Trophoblast cell (in vitro differentiated cells and primary cell): ENCODE measurements at regions not wholly inside any gene's neighbourhood (a gene's known extent, or its start where the extent isn't known, plus 50 kb on each side); places are given as distances from the start of the nearest gene placed in this dataset.

ENCODE experiments used
- DNase-seq, 2 donors: peaks; one replicate each; pipeline ENCODE4 v3.0.0-alpha.2; 2016
- H2AFZ ChIP-seq: 2 replicates; pipeline ENCODE4 v1.6.1; 2013; ENCODE audit warnings: low read length, moderate library complexity, mild to moderate bottlenecking; ENCODE audit not compliant: insufficient read depth, poor library complexity
- H2AK5ac ChIP-seq: 2 replicates; pipeline ENCODE4 v1.6.1; 2013; ENCODE audit warnings: mild to moderate bottlenecking, low read length
- H2BK120ac ChIP-seq: 2 replicates; pipeline ENCODE4 v1.6.1; 2013; ENCODE audit warnings: low read length, mild to moderate bottlenecking, moderate library complexity; ENCODE audit not compliant: insufficient read depth, poor library complexity
- H2BK12ac ChIP-seq: 2 replicates; pipeline ENCODE4 v1.6.1; 2013; ENCODE audit warnings: mild to moderate bottlenecking, low read length, moderate library complexity
- H2BK5ac ChIP-seq: 2 replicates; pipeline ENCODE4 v1.6.1; 2013; ENCODE audit warnings: low read length, low read depth, moderate library complexity, mild to moderate bottlenecking; ENCODE audit not compliant: poor library complexity
- H3K14ac ChIP-seq: 2 replicates; pipeline ENCODE4 v1.6.1; 2013; ENCODE audit warnings: mild to moderate bottlenecking, low read length
- H3K18ac ChIP-seq: 2 replicates; pipeline ENCODE4 v1.6.1; 2013; ENCODE audit warnings: mild to moderate bottlenecking, low read length
- H3K23ac ChIP-seq: 2 replicates; pipeline ENCODE4 v1.6.1; 2013; ENCODE audit warnings: low read length
- H3K27ac ChIP-seq: 2 replicates; pipeline ENCODE4 v1.5.1; 2013; ENCODE audit warnings: low read depth, mild to moderate bottlenecking, inconsistent platforms, low read length, moderate library complexity
- H3K27me3 ChIP-seq: 2 replicates; pipeline ENCODE4 v1.6.1; 2013; ENCODE audit warnings: inconsistent platforms, mild to moderate bottlenecking, low read length, moderate library complexity; ENCODE audit not compliant: insufficient read depth
- H3K36me3 ChIP-seq, 2 experiments: 1 replicate in 1 of 2; 2 replicates in 1 of 2; pipeline ENCODE4 v1.6.1; 2013; ENCODE audit warnings: low read length in 2 of 2, mild to moderate bottlenecking in 2 of 2, moderate library complexity in 1 of 2; ENCODE audit not compliant: insufficient read depth in 2 of 2, control insufficient read depth in 1 of 2
- H3K4ac ChIP-seq: 2 replicates; pipeline ENCODE4 v1.6.1; 2013; ENCODE audit warnings: low read depth, mild to moderate bottlenecking, low read length, moderate library complexity
- H3K4me1 ChIP-seq, 2 experiments: 1 replicate in 1 of 2; 2 replicates in 1 of 2; pipeline ENCODE4 v1.6.1; 2013; ENCODE audit warnings: low read length in 2 of 2, mild to moderate bottlenecking in 2 of 2, moderate library complexity in 1 of 2; ENCODE audit not compliant: insufficient read depth in 2 of 2, control insufficient read depth in 1 of 2
- H3K4me2 ChIP-seq: 2 replicates; pipeline ENCODE4 v1.6.1; 2013; ENCODE audit warnings: inconsistent platforms, mild to moderate bottlenecking, low read length, moderate library complexity
- H3K4me3 ChIP-seq: 2 replicates; pipeline ENCODE4 v1.5.1; 2013; ENCODE audit warnings: mild to moderate bottlenecking, low read depth, low read length, inconsistent platforms
- H3K79me1 ChIP-seq: one replicate; pipeline ENCODE4 v1.6.1; 2013; ENCODE audit warnings: low read length
- H3K79me2 ChIP-seq: 2 replicates; pipeline ENCODE4 v1.6.1; 2013; ENCODE audit warnings: low read length, mild to moderate bottlenecking; ENCODE audit not compliant: control insufficient read depth, insufficient read depth, poor library complexity
- H3K9ac ChIP-seq: 2 replicates; pipeline ENCODE4 v1.6.1; 2013; ENCODE audit warnings: mild to moderate bottlenecking, low read length
- H3K9me3 ChIP-seq: 2 replicates; pipeline ENCODE4 v1.6.1; 2013; ENCODE audit warnings: low read depth, mild to moderate bottlenecking, control low read depth, inconsistent platforms, low read length; ENCODE audit not compliant: insufficient read depth
- H4K12ac ChIP-seq: 2 replicates; pipeline ENCODE4 v1.6.1; 2013; ENCODE audit warnings: low read depth, mild to moderate bottlenecking, low read length, moderate library complexity
- H4K8ac ChIP-seq: 2 replicates; pipeline ENCODE4 v1.6.1; 2013; ENCODE audit warnings: low read depth, mild to moderate bottlenecking, low read length, moderate library complexity
- H4K91ac ChIP-seq: one replicate; pipeline ENCODE4 v1.6.1; 2013; ENCODE audit warnings: low read depth, mild to moderate bottlenecking, low read length, moderate library complexity
- WGBS: extraction: QIAGEN DNeasy Blood & Tissue Kit; methylation state at CpG from one replicate; pipeline ENCODE4 v1.1.7; 2013; ENCODE audit warnings: missing lambda C conversion rate; ENCODE audit not compliant: insufficient read length, insufficient coverage; ENCODE audit errors: extremely low coverage; 5-methylcytosine and 5-hydroxymethylcytosine counted together

- Histone ChIP-seq H4K8ac (no peak overlapping the region), H3K79me2 (no peaks in the 10 kb centered on the region), H3K27me3 (no peaks in the 10 kb centered on the region), H2BK5ac (no peak overlapping the region), H3K9ac (no peak overlapping the region), H4K91ac (no peak overlapping the region), H2AK5ac (no peak overlapping the region), H2BK120ac (no peak overlapping the region), H3K9me3 (no peaks in the 10 kb centered on the region), H3K79me1 (no peaks in the 10 kb centered on the region), H4K12ac (no peak overlapping the region), H3K4me3 (no peak overlapping the region), H3K4me2 (no peak overlapping the region), H3K4ac (no peak overlapping the region), H2BK12ac (no peak overlapping the region), H3K18ac (no peak overlapping the region), H3K4me1 (no peaks in the 10 kb centered on the region), H3K27ac (no peak overlapping the region), H3K36me3 (no peaks in the 10 kb centered on the region), H3K14ac (no peak overlapping the region), H3K23ac (no peak overlapping the region), H2AFZ (no peak overlapping the region)
- DNase-seq = no peak
- no CpG with 5 or more reads among the region's 1 CpG for WGBS
These were observed 56.4 kb upstream of the PLPP4 start for GRCh38 chr10:120400601-120401000.

DNA sequence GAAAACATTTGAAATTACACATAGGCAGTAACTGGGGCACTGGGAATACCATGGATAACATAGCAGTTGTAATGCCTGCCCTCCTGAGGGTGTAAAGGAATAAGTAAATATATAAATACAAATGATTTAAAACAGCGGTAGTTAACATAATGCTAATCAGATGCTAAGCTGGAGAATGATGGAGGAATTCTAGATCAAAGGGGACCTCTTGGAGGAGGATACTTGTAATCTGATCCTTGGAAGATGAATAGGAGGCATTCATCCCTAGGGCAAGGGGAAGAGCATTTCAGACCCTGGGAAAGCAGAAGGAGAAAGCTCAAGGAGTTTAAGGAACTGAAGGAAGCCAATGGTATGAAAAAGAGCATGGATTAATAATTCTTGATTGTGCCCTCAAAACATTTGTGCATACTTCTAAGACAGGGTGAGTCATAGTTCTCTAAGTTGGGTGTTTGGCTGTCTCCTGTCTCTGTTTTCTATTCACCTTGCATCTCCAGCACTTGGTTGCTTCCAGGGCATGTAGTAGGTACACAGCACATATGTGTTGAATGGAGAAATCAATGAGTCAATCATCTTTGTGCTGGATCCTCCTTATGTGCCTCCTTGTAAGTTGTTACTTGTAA is 54.8 kb upstream of the PLPP4 start:
- WGBS = no CpG with 5 or more reads among the region's 1 CpG
- no peak overlapping the region for H2BK120ac ChIP-seq
- H3K18ac ChIP-seq = no peak overlapping the region
- no peak overlapping the region for H4K8ac ChIP-seq
- H3K79me2 ChIP-seq = no peaks in the 10 kb centered on the region
- no peak overlapping the region for H3K14ac ChIP-seq
- H2AFZ ChIP-seq = no peak overlapping the region
- no peak overlapping the region for H2BK12ac ChIP-seq
- no peak overlapping the region for H3K4me3 ChIP-seq
- H3K4ac ChIP-seq = no peak overlapping the region
- H4K12ac ChIP-seq = no peak overlapping the region
- H2AK5ac ChIP-seq = no peak overlapping the region
- H3K79me1 ChIP-seq = no peaks in the 10 kb centered on the region
- H3K27ac ChIP-seq = no peak overlapping the region
- DNase-seq = no peak
- no peak overlapping the region for H3K23ac ChIP-seq
- no peak overlapping the region for H3K9ac ChIP-seq
- no peaks in the 10 kb centered on the region for H3K27me3 ChIP-seq
- no peak overlapping the region for H2BK5ac ChIP-seq
- H3K9me3 ChIP-seq = no peaks in the 10 kb centered on the region
- H3K4me1 ChIP-seq = no peaks in the 10 kb centered on the region
- no peaks in the 10 kb centered on the region for H3K36me3 ChIP-seq
- no peak overlapping the region for H4K91ac ChIP-seq
- H3K4me2 ChIP-seq = no peak overlapping the region

DNA sequence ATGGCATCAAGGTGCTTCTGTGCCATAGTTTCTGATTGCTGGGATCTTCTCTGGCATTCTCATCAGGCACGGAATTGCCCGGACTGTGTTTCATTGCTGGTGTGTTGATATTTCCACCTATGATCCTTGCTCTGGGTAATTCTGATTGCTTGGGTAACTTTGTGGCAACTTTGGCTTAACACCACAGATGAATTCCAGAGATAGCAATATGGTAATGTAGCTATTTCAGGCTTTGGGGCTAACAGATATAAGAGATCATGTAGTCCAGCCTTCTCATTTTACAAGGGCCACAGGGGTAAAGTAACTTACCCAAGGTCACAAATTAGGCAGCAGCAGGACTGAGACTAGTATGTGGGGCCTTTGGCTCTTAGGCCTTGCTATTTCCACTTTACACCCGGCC is 53.9 kb upstream of the PLPP4 start:
- H3K14ac ChIP-seq = no peak overlapping the region

DNA sequence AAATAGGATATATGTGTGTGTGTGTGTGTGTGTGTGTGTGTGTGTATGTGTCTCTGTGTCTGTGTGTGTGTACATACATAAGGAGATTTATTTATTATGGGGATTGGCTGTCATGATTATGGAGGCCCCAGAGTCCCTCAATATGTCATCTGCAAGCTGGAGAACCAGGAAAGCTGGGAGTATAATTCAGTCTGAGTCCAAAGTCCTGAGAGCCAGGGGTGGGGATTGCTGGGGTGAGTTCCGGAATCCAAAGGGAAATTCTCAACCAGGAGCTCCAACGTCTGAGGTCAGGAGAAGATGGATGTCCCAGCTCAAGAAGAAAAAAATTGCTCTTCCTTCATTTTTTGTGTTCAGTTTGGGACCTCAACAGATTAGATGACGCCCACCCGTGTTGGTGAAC is 50.7 kb upstream of the PLPP4 start:
- no CpG with 5 or more reads among the region's 4 CpGs for WGBS
- H2BK120ac ChIP-seq = no peak overlapping the region

More for the DNA sequence above, 53.9 kb upstream of the PLPP4 start:
- no peak overlapping the region for H3K4me2 ChIP-seq
- H4K8ac ChIP-seq = no peak overlapping the region
- H2BK120ac ChIP-seq = no peak overlapping the region
- H2BK12ac ChIP-seq = no peak overlapping the region
- H3K4ac ChIP-seq = no peak overlapping the region
- H2BK5ac ChIP-seq = no peak overlapping the region
- H3K9me3 ChIP-seq = no peaks in the 10 kb centered on the region
- no peak overlapping the region for H2AK5ac ChIP-seq
- no peaks in the 10 kb centered on the region for H3K79me1 ChIP-seq
- no CpG with 5 or more reads among the region's 3 CpGs for WGBS
- no peak overlapping the region for H3K9ac ChIP-seq
- no peak overlapping the region for H3K18ac ChIP-seq
- H3K27me3 ChIP-seq = no peaks in the 10 kb centered on the region
- no peaks in the 10 kb centered on the region for H3K4me1 ChIP-seq
- H3K23ac ChIP-seq = no peak overlapping the region
- no peak overlapping the region for H4K91ac ChIP-seq
- H2AFZ ChIP-seq = no peak overlapping the region
- no peak overlapping the region for H3K4me3 ChIP-seq
- no peaks in the 10 kb centered on the region for H3K79me2 ChIP-seq
- H3K36me3 ChIP-seq = no peaks in the 10 kb centered on the region
- no peak overlapping the region for H3K27ac ChIP-seq
- no peak overlapping the region for H4K12ac ChIP-seq
- no peak for DNase-seq

More for the DNA sequence above, 50.7 kb upstream of the PLPP4 start:
- no peaks in the 10 kb centered on the region for H3K4me1 ChIP-seq
- H3K79me1 ChIP-seq = no peaks in the 10 kb centered on the region
- H3K79me2 ChIP-seq = no peaks in the 10 kb centered on the region
- H3K14ac ChIP-seq = no peak overlapping the region
- no peaks in the 10 kb centered on the region for H3K36me3 ChIP-seq
- no peak overlapping the region for H2AK5ac ChIP-seq
- no peak overlapping the region for H3K23ac ChIP-seq
- no peak for DNase-seq
- no peak overlapping the region for H3K4ac ChIP-seq
- no peak overlapping the region for H2BK5ac ChIP-seq
- no peak overlapping the region for H2AFZ ChIP-seq
- no peak overlapping the region for H3K4me3 ChIP-seq
- no peak overlapping the region for H3K9ac ChIP-seq
- H3K4me2 ChIP-seq = no peak overlapping the region
- H4K12ac ChIP-seq = no peak overlapping the region
- no peak overlapping the region for H2BK12ac ChIP-seq
- H3K18ac ChIP-seq = no peak overlapping the region
- H3K27ac ChIP-seq = no peak overlapping the region
- H4K91ac ChIP-seq = no peak overlapping the region
- H4K8ac ChIP-seq = no peak overlapping the region
- H3K27me3 ChIP-seq = no peaks in the 10 kb centered on the region
- H3K9me3 ChIP-seq = peaks cover 2% of the 10 kb centered on the region
